Stimulated activated CD4-positive, alpha-beta T cell treated with anti-CD3 and anti-CD28 coated beads, Interleukin-1b, Interleukin-23, amount 100 ng/mL, for 4 hours (primary cell): ENCODE measurements at regions not wholly inside any gene's neighbourhood (a gene's known extent, or its start where the extent isn't known, plus 50 kb on each side); places are given as distances from the start of the nearest gene placed in this dataset.

Experiments used
- DNase-seq, 2 donors: peaks; one replicate each; pipeline ENCODE4 v3.0.0-alpha.2; 2020; ENCODE audit warnings: low read depth in 2 of 2

DNA sequence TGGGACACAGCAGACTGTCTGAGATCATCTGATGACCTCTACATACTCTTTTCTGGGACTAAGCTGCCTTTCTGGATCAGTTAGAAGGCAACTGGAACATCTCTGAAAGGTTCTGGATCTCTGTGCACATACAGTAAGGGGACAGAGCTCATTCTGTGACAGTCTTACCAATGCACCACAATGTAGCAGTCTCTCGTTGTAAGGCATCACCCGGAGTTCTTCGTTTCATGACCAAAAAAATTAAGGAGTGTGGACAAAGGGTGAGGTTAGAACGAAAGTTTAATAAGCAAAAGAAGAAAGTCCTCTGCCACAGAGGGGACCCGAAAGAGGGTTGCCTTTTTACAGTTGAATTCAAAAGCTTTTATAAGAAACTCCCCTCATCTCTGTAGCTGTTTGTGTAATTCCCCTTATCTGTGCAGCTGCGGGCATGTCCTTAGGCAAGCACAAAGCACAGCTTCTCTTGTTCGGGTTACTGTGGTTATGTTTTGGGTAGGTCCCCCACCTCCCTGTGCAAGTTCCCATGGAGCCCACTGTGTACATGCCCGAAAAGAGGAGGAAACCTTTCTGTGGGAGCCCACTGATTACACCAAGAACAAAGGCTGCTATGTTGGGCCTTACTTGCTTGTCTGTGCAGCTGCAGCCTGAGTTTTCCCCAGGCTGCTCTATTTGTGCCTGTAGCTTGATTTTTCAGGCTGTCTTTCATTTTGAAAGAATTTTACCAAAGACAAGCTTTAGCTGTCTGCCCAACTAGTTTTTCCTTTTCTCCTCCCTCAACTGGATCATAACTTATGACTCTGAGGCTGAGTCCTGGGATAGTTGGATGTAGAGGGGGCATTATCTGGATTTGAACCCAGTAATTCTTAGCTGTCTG is 53.1 kb upstream of the CACNA1E start:
- DNase-seq = no peak
